ENCODE measurements at regions not wholly inside any gene's neighbourhood (a gene's known extent, or its start where the extent isn't known, plus 50 kb on each side); places are given as distances from the start of the nearest gene placed in this dataset.

DNA sequence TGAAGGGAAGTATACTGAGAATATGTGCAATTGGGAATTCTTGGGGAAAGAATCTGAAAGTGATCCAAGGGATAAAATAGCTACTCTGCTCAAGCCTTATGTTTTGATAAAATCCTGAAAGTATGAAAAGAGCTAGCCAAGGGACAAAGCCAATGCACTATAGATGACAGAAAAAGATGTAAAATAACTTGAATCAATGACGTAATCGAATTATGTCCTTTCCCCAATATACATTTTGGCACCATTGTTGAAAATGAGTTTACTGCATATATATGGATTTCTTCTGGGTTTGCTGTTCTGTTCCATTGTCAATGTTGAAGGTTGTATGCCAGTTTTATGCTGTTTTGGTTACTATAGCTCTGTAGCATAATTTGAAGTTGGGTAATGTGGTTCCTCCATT, 407.3 kb downstream of the DCAF12L2 start:
- Histone ChIP-seq H3K4me3 (replicated peaks in 1 of 3; ENCODE audit: insufficient read depth in 1 of 3, low read depth in 1 of 3, low read length in 3 of 3) (no peak overlapping the region), H3K27ac (ENCODE audit: insufficient read depth, low read depth, low read length) (no peak overlapping the region), H2AFZ (ENCODE audit: low read depth, low read length) (no peak overlapping the region), H3K4me2 (ENCODE audit: insufficient read depth, low read length) (no peak overlapping the region), H3K36me3 (ENCODE audit: control insufficient read depth in 2 of 2, extremely low read depth in 1 of 2, insufficient read depth in 2 of 2, low read length in 2 of 2) (no peaks in the 10 kb centered on the region), H3K27me3 (ENCODE audit: control insufficient read depth in 2 of 2, insufficient read depth in 2 of 2, low read length in 2 of 2) (no peaks in the 10 kb centered on the region), H3K79me2 (ENCODE audit: control insufficient read depth, insufficient read depth, low read length) (no peaks in the 10 kb centered on the region), H3K4me1 (ENCODE audit: control insufficient read depth, extremely low read depth, insufficient read depth, low read length) (no peaks in the 10 kb centered on the region), H3K9me1 (replicated peaks; ENCODE audit: control insufficient read depth, extremely low read depth, insufficient read depth, low read length) (no peaks in the 10 kb centered on the region), H3K9me3 (replicated peaks; ENCODE audit: control insufficient read depth, insufficient read depth, low read length) (no peaks in the 10 kb centered on the region), H3K9ac (replicated peaks; ENCODE audit: extremely low read depth, insufficient read depth, low read length) (no peak overlapping the region), H4K20me1 (replicated peaks; ENCODE audit: control insufficient read depth, extremely low read depth, insufficient read depth, low read length) (no peaks in the 10 kb centered on the region)
- FAIRE-seq, result no peak
- BruUV-seq (replicated peaks), result no TSS peak
- POLR2A ChIA-PET, result no interaction called here
- TF ChIP-seq, protein P1, sequence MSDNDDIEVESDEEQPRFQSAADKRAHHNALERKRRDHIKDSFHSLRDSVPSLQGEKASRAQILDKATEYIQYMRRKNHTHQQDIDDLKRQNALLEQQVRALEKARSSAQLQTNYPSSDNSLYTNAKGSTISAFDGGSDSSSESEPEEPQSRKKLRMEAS (IDR thresholded peaks at IDR 0.05; ENCODE audit: insufficient read depth, insufficient read length), result no peak
- TF ChIP-seq, protein P2, sequence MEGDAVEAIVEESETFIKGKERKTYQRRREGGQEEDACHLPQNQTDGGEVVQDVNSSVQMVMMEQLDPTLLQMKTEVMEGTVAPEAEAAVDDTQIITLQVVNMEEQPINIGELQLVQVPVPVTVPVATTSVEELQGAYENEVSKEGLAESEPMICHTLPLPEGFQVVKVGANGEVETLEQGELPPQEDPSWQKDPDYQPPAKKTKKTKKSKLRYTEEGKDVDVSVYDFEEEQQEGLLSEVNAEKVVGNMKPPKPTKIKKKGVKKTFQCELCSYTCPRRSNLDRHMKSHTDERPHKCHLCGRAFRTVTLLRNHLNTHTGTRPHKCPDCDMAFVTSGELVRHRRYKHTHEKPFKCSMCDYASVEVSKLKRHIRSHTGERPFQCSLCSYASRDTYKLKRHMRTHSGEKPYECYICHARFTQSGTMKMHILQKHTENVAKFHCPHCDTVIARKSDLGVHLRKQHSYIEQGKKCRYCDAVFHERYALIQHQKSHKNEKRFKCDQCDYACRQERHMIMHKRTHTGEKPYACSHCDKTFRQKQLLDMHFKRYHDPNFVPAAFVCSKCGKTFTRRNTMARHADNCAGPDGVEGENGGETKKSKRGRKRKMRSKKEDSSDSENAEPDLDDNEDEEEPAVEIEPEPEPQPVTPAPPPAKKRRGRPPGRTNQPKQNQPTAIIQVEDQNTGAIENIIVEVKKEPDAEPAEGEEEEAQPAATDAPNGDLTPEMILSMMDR (IDR thresholded peaks at IDR 0.05; ENCODE audit: extremely low read depth in 1 of 2, insufficient read depth in 1 of 2, low read depth in 1 of 2, low read length in 2 of 2), result no peak
- TF ChIP-seq EZH2 (IDR thresholded peaks at IDR 0.05; ENCODE audit: borderline replicate concordance, low read depth, low read length, severe bottlenecking), result no peak
- TF ChIP-seq FOS (IDR thresholded peaks at IDR 0.05; ENCODE audit: borderline replicate concordance, insufficient read depth, low read length), result no peak
- TF ChIP-seq POLR2A (IDR thresholded peaks at IDR 0.05; ENCODE audit: low read depth, low read length), result no peak
- TF ChIP-seq GATA2 (IDR thresholded peaks at IDR 0.05; ENCODE audit: insufficient read depth, insufficient read length, low read depth, low read length), result no peak
- TF ChIP-seq MYC (IDR thresholded peaks at IDR 0.05; ENCODE audit: low read depth, low read length), result no peak
- no peak for TF ChIP-seq JUN (IDR thresholded peaks at IDR 0.05; ENCODE audit: borderline replicate concordance, insufficient read depth, insufficient read length, low read depth)
- no peak for TF ChIP-seq POLR2AphosphoS5 (IDR thresholded peaks at IDR 0.05; ENCODE audit: insufficient read depth, low read depth, low read length)
- DNase-seq (ENCODE audit: low read depth, low spot score), result no peak
- intact Hi-C loops (cut with micrococcal nuclease) (no loop called here), dilution Hi-C loops (cut with MboI; ENCODE audit: extremely low pct_ligation_motif_present, low sequenced_read_pairs) (no loop called here)
- CTCF ChIA-PET, result no interaction called here
